HK-2 (cell line): ENCODE measurements at regions not wholly inside any gene's neighbourhood (a gene's known extent, or its start where the extent isn't known, plus 50 kb on each side); places are given as distances from the start of the nearest gene placed in this dataset.

Source experiments
- DNase-seq: peaks from one replicate; pipeline ENCODE4 v3.0.0-alpha.2; 2018; ENCODE audit not compliant: unreplicated experiment

DNA sequence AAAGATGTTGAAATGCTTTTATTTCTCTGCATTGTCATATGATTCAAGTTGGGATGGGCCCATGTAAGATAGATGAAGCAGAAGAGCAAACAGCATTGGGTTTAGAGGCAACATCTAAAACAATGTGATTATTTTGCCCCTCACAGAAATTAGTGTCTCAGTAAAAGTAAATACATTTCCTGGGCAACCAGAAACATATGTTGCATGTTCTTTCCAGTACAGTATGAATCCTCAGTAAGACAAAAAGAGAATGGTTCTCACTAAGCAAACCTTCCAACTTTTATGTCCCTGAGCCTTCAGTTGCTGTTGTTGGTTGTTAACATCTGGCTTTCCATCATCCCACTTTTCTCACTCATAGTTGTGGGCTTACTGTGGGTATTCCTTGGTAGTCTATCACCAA is 222.5 kb upstream of the PRPS1L1 start:
- no peak for DNase-seq

DNA sequence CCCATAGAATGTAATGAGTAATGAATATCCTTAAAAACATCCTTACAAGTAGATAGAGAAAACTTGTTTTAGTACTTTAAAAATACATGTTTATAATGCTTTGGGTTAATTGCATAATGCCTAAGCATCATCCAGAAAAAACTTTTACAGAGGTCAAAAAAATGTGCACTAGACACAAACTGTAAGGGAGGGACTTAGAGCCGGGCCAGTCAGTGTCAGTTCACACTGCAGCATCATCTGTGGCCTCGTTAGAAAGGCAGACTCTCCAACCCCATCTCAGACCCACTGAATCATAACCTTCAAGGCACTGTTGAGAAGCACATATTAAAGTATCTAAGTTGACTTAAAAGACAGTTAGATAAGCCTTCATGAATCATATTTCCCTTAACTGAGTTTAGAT is 230.1 kb upstream of the PRPS1L1 start:
- no peak for DNase-seq

DNA sequence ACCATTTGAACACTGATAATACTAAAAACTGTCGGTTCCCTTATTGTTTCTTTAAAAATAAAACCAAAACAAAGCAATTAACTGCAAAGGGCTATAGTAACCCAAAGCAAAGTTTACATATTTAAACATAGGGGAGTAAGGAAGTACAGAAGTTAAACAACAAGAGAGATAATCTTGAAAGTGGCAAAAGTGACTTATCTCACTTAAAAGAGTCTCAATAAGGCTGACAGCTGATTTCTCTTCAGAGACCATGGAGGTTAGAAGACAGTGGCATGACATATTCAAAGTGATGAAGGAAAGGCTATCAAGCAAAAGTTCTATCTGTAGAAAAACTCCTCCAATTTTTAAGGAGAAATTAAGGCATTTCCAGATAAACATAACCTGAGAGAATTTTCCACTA is 233.5 kb upstream of the HDAC9 start:
- no peak for DNase-seq

DNA sequence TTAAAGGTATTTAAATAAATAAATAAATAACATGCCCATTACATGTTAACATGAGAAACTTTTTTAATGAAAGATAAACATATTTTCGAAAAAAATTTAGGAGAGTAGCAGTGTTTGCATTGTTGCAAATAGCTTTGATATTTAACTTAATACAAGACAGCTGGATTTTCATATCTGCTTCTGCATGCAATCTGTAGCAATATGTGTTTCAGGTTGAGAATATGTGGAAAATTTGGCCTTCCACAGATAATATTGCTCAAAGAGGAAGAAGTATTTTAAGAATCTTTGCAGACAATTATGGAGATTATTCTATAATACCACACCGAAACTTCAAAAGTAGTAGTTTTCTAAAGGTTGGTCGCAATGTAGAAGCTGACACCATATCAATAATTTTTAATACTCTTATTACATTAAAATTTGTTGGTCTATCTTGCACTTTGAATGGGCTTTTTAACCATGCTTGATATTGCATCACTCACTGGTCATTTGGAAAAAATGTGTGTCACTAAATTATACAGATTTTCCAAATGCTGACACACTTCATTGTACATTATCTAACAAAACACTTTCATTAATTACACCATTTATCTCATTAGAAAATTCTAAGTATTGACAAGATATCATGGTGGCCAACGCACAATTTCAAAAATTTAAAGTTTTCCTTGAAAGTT is 229.8 kb upstream of the HDAC9 start:
- no peak for DNase-seq

DNA sequence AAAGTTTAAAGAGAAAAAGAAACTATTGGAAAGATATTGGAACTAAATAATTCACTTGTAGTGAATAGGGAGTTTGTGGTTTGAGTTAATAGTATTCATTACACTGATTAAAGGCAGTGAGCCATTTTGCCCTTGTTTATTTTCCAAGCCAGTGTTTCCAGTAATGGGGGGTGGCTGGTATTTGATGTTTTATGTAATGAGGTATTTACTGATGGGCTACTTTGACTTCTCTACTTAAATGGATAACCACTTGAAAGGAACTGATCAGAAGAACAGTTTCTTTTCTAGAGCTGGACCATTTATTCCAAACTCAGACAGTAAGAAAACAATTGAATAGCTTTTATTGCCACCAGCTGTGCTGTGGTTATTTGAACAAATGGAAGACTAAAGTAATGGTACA is 227.0 kb upstream of the HDAC9 start:
- DNase-seq: no peak

DNA sequence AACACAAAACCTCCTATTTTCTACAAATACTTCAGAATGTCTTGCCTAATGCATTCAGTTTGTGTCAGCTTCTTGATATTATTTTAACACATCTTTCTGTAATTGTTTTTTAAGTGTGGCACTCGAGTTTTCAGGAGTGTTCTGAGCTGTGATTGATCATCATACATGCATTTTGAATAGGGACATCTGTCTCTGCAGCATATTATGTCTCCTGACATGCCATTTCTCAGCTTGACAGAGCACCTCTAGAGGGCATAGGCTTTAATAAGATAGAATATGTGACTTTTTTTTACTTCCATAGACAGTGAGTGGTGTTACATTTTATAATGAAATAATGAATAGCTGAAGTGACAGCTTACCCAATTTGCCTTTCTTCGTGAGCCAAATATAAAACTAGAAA is 219.2 kb upstream of the HDAC9 start:
- DNase-seq: no peak

DNA sequence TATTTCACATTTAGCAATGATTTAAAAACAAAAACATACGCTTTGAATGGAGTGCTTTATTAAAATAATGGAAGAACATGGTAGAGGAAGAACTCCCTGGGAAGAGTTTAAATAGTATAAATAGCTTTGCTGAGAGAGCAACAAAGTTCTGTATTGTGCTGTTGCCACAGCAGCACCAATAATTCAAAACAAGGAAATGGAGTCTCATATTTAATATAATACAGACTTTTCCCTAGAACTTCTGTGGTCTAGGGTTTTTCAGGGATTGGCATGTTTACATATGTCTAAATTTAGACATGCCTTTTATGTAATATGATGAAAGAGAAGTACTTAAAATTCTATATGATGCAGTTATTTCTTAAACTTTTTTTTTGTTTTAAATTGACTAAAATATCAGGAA is 217.2 kb upstream of the HDAC9 start:
- DNase-seq: no peak

DNA sequence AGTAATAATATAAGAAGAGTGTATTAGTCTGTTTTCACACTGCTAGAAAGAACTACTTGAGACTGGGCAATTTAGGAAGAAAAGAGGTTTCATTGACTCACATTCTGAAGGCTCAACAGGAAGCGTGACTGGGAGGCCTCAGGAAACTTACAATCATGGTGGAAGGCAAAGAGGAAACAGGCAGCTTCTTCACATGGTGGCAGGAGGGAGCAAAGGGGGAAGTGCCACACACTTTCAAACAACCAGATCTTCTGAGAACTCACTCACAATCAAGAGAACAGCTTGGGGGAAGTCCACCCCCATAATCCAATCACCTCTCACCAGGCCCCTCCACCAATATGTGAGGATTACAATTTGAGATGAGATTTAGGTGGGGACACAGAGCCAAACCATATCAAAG is 212.5 kb upstream of the HDAC9 start:
- no peak for DNase-seq

DNA sequence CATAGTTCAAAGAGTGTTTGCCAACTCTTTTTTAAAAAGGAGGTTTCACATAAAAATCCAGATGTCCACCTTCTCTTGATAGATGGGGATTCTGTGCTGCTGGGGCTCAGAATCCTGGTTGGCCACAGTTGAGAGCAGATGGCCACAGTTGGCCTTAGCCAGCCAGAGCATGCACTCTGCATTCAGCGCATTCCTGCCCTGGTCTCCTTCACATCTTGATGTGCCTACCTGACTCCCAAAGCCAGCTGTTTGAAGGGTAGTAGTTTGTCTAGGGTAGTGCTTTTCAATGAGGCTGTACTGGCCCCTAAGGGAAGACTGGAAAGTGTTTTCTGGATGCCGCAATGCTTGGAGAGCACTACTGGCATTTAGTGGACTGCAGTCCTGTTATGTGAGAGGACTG is 208.1 kb upstream of the HDAC9 start:
- DNase-seq: no peak

DNA sequence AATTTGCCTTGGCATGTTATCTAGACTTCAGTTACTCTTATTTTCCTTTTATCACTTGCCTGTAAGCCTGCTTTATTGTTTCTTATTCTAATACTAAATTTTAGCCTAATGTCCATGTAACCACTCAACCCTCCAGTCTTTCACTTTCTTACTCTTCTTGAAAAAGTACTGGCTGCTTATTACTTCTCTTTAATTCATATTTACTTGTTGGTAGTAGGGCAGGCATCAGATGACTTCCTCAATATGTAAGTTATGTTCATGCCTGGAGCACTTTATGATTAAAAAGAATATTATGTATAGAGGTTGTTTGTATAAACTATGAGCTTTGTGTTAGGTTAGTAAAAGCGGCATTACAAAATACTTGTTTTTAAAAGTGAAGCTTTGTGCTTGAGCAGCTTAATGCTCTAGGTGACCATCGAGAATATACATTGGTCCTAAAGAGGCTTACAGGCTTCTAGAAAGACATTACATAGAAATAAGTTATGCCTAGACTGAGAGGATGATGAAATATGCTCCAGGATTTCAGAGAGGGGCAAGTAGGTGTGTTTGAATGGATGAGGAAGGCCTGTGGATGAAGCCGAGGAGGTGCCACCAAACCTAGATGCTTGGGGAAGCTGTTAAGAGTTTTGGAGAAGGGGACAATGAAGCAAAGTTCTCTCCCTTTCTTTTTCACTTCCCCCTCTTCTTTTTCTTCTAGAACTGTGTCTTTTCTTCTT is 207.1 kb upstream of the HDAC9 start:
- no peak for DNase-seq

DNA sequence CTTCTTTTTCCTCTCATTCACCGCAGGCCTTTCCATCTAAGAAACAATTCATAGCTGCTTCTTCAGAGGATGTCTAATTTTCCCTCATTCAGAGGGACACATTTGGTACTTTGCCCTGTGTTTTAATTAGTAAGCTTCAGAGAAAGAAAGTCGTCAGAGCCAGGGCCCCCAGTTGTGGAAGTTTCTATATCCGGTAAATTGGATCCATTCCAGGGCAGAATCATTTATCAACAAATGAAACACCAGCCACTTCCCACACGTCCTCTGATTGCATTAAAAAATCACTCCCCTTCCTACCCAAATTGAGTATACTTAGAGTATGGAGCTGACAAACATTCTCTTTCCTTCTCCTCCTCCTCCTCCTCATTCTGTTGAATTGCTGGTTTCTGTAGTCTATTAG is 205.8 kb upstream of the HDAC9 start:
- DNase-seq: no peak

DNA sequence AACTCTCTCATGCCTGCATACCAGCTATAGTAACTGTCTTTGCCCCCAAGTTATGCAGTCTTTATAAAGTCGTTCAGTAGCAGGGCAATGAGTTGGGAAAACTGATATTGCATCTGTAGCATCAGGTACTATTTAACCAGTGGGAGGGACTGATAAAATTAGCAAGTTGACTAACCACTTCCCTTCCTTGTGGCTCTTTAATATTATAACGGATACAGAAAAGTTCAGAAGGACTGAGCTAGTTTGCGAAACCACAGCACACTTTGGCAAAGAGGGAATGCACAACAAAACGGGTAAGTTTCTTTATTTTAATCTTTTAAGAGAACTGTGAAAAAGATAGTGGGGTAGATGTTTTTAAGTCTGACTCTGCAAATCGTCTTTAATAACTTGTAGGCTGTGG is 205.3 kb upstream of the HDAC9 start:
- no peak for DNase-seq

DNA sequence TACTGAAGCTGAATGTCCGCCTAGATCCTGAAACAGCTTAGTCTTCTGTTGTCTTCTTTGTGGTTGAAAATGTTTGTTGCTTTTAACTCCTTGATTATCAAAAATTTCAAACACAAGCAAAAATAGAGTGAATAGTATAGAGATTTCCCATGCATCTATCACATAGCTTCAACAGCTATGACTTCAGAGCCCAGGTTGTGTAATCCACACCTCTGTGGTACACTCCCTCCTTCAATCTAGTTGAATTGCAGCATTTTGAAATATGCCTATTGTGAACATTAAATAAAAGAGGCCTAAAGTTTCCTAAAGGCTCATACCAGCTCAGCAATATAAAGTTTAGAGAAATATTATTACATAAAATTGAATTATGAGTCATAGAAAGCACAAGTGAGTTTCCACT is 204.7 kb upstream of the HDAC9 start:
- no peak for DNase-seq

DNA sequence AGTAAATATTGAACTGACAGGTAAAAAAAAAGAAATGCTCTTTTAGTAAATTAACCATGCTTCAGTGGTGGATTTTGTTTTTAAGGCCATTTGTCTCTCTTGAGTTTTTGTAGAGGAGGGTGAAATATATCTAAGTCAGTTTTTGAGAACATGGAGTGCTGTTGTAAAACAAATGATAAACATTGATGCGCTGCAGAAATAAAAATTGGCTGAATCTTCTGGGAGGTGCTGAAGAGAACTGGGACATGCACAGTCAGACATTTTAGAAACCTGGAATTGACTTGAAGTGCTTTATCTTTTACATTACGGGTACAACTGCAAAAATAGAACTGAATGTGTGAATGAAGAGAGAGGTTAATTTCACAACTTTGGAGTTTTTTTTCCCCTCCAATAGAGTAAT is 203.0 kb upstream of the HDAC9 start:
- DNase-seq: no peak

DNA sequence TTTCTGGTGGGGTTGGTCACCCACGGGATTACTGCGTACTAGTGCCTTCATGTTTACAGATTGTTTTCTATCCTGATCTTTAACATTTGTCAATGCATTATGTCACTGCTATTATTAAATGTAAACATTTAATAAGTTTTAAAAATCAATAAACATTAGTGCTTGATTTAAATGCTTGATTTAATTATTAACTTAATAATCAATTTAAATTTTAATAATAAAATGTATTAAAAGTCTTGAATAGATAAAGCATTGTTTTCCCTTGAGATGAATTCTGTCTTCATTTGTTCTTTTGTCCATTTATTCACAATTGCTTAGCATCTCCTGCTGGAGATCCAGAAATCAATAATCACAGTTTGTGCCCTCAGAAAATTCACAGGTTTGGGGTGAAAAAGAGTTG is 201.8 kb upstream of the HDAC9 start:
- DNase-seq: no peak

DNA sequence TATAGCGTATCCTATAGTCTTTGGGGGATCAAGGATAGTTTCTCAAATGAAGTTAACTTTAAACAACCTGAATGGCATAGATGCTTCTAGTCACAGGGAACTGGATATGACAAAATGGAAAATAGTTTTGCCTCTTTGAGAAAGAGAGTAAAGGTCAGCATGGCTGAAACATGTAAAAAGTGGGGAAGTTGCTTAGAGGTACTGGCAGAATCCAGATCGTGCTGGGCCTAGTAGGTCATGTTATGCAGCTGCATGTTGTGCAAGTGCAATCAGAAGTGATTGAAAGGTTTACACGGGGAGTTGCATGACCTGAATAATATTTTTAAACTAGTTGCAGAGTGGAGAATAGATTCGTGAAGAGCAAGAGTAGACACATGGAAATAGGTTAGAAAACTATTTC is 201.1 kb upstream of the HDAC9 start:
- DNase-seq: no peak

DNA sequence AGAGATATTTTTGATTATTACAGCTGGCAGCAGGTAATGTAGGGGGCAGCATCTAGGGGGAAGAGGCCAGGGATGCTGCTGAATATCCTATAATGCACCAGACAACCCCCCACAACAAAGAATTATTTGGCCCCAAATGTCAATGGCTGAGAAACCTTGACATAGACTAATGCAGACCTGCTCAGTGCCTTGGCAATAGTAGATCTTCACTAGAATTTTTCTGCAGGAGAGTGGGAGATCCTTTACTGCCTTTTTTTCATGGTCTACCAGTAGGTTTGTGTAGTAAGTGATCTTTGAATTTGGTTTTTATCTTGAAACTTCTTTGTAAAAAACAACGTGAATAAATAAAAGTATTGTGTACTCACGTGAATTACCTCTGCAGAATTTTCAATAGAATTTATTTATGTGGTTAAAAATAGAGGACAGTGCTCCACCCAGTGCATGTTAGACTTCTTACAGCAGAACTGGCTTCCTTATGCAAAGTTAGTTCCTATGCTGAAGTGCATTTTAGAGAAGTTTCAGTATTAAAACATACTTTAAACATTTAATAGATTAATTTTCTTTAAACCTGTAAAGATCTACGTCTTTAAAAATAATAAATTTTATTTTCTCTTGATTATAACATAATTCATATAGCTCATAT is 199.6 kb upstream of the HDAC9 start:
- DNase-seq: no peak

DNA sequence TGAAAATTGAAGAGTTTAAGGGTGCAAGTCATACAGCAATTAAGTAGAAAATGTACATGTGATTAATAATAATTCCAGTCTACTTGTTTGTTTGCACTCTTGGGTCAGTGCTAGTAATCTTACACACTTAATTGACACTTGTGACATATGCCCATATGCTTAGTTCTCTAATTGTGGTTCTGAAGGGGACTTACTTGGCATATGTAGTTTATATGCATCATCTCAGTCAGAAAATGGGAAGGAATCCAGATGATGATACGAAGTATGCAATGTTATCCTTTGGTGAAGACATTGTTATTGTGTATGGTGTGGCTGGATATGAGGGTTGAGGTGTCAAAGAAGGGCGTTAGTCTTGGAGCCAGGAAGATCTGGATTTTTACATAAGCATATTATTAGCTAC is 193.5 kb upstream of the HDAC9 start:
- DNase-seq: no peak

DNA sequence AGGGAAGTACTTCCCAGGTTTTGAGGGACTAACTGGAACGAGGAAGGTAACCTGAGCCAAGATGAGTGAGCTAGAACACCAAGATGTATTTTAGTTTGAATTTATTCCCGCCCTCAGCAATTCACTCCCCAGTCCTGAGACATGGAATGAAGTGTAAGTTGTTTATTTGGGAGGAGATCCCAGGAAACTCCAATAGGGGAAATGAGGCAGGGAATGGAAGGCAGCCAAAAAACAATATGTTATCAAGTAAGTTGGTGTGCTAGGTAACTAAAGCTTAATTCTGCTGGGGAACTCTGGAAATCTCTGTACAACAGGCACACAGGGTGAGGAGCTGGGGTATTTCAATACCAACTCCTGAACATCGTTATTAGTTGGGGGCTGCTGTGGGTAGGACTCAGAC is 189.7 kb upstream of the HDAC9 start:
- no peak for DNase-seq

DNA sequence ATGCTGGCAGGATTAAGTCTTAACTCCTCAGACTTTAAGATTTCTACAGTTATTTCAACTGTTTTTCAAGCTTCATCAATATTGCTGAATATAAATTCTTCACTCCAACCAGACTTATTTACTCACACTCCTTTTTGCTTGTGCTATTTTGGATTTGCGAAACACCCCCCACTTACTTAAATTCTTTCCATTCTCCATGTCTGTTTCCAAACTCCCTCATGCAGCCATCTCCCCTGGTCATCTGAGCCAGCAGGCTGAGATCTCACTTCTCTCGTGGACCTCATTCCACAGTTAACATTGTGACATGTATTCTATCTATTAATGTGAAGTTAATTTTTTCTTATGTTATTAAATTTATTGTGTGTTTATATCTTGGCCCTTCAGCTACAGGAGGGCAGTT is 188.9 kb upstream of the HDAC9 start:
- no peak for DNase-seq

DNA sequence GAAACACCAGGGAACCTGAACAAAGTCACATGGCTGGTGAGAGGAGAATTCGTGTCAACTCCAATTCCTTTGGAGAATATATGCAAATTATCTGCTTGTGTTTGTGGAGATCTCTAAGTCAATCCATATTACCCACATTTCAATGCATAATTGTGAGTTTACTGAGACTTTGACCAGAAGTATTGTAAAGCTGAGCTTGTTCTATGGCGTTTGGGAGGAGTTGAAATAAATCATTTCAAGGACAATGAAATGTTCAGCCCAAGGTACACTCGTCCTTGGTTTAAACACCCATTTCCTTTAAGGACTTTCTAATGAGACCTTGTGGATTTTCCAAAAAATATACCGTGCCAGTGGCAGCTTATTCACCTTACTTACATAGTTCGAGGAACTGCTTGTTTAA is 186.6 kb upstream of the HDAC9 start:
- no peak for DNase-seq

DNA sequence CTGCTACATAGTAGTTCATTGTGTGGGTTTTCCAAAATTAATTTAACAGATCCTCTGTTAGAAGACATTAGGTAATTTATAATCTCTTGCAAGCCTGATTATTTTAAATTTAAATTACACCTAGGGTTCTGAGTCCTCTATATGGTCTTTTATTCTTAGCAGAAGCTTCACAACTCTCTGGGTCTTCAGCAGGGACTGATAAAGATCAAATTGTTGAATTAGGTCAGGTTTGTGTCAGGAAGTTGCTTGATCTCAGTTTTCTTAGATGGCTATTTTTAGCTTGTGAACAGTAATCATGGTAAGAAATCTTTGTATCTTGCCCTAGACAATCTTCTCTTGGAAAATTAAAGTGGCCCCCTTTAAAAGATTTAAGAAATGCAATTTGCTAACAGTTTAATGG is 183.1 kb upstream of the HDAC9 start:
- DNase-seq: no peak

DNA sequence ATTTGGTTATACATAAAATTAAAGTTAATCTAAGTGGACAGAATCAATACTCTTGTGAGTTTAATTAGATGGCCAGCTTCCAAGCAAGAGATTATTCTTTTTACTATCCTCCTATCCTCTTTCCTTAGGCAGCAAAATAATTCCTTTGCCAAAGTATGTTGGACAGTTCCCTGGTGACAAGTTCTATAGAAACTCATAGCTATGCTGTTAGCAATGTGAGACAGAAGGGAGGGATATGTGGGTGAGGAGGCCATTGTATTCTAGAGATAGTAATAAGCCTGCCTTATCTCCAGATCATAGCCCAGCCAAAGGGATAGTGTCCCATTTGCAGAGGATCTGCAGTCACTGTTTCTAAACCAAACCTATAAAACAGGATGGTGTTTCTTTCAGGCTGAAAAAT is 181.6 kb upstream of the HDAC9 start:
- DNase-seq: no peak

DNA sequence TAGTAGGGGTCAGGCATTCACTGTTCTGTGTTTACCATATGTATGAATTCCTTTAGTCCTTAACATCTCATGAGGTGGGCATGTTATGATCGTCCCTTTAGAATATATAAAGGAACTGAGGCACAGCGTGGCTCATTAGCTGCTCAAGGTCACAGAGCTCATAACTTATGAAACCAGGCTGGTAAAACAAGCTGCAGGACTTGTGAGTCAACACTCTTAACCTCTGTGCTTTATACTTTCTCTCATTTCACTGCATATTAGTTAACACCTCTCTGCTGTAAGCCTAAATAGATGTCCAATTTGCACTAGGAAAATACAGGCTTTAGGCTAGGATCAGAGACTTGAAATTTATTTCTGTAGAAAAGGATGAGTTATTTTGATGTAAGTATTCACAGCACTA is 180.3 kb upstream of the HDAC9 start:
- no peak for DNase-seq
